GM19455 (cell line): ENCODE measurements at regions not wholly inside any gene's neighbourhood (a gene's known extent, or its start where the extent isn't known, plus 50 kb on each side); places are given as distances from the start of the nearest gene placed in this dataset.

Experiments used
- ATAC-seq: cut with Tn5 transposase; IDR thresholded peaks from one replicate; pipeline ENCODE4 v1.9.1; 2021; ENCODE audit not compliant: unreplicated experiment

DNA sequence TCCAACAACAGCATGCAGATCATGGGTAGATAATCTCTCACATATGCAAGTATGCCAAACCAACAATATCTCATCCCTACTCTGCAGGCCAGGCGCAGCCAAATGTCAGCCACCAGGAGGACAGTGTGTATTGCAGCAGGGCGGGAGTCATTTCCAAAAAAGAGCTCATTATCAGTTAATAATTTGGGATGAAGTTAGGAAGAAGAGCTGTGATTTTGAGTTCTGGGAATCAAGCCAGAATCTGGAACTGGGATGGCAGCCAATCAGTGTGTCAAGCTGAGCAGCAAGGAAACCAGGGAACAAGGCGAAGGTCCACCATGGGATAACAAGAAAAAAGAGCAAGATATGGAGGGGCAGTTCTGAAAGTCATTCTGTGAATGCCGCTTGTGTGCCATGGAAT is 88.2 kb upstream of the CAMK2D start:
- no peak for ATAC-seq

DNA sequence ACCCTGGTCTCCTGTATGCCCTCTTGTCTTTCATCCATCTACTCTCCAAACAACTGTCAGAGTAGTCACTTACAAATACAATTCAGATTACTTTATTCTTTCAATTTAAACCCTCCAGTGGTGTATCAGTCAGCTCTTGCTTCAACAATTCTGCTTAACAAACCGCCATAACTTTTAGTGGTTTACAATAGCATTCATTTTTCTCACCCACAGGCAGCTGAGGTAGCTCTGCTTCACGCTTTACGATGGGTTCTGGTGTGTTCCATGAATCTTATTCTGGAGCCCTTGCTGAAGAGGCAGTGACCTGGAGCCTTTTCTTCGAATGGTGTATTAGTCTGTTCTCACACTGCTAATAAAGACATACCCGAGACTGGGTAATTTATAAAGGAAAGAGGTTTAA is 86.2 kb upstream of the CAMK2D start:
- no peak for ATAC-seq

DNA sequence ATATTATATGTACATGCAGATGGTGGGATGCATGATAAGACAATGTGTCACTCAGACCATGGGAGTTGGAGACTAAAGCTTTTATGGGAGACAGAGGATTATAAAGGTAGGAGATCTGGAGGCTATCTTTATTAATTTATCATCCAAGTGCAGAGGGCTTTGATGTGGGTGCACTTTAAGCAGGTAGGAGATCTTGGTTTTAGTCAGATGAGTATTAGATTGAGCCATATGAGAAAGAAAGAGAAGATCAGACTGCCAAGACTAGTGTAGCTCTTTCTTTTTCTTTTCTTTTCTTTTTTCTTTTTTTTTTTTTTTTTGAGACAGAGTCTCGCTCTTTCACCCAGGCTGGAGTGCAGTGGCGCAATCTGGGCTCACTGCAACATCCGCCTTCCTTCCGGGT is 84.9 kb upstream of the CAMK2D start:
- ATAC-seq = no peak

DNA sequence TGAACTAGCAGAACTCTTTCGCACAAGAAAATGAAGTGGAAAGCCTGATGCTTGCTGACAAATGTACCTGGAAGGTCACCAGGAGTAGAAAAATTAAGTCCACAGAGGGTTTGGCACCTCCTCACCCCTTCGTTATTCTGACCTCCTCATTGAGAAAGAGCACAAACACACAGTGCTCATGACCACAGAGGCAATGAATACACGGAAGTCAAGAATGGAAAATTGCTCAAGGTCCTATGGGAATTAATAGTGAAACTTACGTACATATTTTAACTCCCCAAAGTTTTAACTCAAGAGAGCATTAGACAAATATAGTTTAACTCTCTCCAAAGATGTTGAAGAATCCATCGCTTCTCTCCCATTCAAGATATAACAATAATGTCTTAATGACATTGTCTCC is 83.6 kb upstream of the CAMK2D start:
- ATAC-seq = no peak

DNA sequence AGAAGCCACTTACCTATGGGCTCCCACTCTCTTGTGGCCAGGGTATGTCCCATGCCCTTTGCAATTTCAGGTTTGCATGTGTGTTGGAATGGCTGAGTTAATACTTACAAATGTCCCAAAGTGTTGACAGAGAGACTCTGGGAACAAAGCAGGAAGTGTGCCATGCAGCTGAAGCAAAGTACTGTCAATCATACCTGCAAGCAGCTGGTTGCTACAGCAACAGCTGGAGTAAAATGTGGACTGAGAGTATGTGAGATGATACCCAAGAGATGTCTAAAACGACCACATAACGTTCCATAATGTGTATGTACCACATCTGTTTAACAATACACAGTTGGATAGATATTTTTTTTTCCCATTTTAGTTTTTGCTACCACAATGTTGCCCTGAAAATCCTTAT is 82.8 kb upstream of the CAMK2D start:
- no peak for ATAC-seq

DNA sequence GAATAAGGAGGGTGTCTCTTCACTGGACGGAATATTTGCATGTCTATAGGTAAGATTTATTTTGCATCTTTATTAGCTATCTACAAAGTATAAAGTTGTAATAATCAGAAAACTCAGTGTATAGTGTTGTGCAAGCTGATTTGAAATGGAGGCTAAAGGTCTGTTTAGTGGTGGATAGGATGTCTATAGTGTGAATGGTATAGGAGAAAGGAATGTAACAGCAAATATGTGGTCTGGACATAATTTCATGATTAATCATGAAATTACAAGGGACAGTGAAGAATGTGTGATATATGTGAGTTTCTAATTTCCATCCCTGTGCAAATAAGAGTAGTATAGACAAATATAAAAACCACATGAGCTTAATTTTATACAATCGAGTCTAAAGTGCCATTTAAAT is 79.3 kb upstream of the CAMK2D start:
- no peak for ATAC-seq

DNA sequence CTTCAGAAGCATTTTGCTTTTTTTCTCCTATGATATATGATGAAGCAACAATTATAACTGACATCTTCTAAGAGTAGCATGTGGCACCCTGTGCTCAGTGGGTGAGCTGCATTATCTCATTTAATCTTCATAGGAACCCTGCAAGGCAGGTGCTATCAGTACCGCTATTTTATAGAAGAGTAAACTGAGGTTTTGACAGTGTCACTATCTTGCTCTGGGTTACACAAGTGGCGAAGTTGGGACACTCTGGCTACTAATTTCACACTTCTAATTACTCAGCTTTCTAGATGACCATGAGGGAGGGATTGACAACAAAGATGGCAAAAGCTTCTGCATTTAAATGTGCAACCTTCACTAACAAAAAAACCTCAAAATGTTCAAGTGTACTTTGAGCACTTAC is 76.9 kb upstream of the CAMK2D start:
- ATAC-seq = no peak

DNA sequence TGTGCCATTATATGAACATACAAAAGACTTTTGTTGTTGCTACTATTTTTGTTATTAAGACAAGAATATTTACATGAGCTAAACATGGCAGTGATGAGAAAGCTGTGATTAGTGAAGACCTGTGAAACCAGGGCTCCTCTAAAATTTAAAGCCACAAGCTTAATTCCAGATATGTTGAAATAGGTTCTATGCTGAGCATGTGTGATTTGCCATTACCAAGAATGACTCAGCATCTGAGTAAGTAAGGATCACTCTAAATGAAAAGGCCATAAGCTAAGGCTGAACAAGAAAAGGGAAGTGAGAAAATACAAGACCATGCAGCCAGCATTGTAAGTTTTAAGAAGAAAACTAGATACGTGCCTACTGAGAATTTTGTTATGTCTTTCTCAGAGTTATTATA is 75.9 kb upstream of the CAMK2D start:
- ATAC-seq = peak; percentile 100

DNA sequence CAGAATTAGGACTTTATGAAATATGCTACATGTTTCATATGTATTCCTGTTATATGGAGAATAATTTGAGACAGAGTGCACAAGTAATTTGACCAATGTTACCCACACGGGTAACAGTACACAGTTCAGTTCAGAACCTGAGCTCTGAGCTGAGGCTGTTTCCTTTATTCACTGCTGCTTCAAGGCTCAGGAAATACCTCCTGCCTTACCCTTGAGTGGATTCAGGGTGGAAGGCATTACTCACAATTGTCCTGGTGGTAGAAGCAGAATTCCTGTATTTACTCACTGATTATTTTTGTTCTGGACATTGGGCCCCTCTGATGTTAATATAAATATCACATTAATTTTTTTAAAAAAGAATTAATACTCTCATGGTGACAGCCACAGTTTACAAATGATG is 73.5 kb upstream of the CAMK2D start:
- no peak for ATAC-seq

DNA sequence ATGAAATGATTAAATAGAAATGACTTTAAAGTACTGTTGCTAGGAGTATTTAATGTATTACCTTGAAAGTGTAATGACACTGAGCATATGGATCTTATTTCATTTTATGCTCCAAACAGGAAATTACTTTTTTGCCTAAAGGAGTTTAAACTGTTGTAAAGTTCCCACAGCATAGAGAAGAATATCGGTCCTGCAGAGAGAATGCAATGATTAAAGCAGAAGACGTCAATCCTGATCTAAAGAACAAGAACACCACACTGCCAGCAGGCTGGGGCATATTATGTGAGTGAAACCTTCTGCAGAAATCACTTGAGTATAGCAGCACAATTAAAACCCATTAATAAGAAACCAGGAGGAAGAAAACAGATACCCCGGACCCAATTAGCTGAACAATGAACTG is 72.8 kb upstream of the CAMK2D start:
- no peak for ATAC-seq

DNA sequence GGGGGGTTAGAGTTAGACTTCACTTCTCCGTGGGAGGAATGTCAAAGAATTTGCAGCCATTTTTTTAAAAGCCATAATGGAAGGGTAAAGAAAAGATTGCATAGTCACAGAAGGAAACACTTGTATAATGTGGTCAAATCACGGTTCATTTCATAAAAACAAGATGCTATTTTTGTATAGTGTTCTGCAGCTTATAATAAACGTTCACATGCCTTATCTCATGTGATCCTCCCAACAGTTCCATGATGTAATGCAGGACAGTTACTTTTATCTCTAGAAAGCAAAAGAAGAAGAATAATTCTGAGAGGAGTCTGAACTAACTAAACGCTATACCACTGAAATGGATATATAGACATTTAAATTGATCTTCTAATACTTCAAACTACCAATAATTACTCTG is 71.3 kb upstream of the CAMK2D start:
- no peak for ATAC-seq

DNA sequence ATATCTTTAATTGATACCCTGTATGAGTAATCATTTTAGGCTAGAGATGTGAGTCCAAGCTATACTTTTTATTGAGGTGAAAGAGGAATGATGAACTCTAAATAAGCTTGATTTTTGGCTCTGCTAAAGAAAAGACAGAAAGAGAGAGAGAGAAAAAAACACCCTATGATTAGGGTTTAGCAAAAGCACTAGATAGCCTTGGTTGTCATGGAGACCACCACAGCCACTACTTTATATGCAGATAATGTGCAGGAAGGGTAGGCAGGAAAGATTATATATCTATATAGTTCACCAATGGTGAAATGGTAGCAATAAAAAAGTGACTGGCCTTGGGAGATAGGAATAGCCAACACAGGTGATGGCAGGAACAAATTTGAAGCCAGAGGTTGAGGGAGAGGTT is 69.9 kb upstream of the CAMK2D start:
- no peak for ATAC-seq

DNA sequence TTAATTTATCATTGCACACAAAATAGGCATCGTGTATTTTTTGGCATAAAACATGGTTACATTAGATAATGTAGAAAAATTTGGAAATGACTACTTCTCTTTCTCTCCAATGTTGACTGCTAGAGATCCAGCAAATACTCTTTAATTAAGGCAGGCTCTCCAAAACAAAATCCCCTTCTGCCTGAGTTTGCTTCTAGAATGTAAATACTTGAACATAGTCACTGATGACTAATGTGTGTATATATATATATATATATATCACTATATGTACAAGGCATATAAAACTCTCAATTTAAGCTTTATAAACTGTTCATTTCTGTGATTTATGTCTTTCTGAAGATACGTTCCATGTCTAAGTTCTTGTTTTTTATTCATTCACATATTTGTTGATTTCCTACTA is 67.2 kb upstream of the CAMK2D start:
- ATAC-seq = no peak

DNA sequence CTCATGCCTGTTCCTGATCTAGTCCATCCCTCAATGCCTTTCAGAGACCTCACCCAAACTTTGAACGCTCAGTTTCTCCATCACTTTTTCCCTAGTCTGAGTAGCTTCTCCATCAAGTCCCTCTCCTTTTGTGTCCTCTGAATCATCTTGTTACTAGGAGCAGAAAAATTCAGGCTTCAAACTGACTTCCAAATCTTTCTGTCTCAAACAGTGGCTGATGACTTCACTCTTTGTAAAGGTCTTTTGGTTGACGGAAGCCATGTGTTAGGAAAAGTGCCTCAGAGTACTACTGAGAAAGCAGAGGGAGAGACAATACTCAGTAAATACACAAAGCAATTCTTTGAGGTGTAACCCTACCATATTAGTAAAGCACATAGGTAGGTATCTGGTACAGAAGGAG is 65.7 kb upstream of the CAMK2D start:
- no peak for ATAC-seq

DNA sequence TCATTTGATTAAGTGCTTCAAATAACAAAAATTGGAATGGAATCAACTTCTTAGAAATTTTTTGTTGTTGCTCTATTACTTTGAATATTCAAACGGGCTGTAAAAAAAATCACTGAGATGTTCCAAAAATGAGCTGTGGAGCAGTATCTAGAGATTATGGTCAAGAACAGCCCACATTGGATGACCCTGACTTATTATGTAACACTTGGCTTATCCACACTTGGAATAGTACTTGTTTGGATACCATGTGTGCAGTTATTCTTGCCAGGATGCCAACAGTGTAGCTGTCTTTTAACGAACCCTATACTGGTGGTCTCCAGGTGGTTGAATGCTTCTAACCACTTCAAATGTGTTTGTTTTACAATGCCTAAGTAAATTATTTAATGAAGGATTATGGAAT is 64.9 kb upstream of the CAMK2D start:
- no peak for ATAC-seq

DNA sequence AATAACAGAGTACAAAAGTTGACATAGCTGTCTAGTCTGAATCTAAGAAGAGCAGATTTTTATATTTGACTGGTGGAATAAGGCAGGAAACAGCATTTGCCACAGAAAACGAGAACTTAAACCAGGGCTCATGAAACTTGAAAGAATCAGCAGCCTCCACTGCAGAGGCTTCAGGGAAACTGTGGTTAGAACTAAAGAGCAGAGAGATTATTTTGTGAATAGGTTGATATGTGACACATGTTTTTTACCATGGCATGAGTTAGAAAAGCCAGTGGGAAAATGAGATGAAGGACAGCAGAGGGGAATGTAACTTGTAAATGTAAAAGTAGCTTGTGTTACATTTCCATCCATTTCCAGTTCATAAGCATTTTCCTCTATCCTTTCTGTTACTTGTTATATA is 63.7 kb upstream of the CAMK2D start:
- peak; percentile 70 for ATAC-seq

DNA sequence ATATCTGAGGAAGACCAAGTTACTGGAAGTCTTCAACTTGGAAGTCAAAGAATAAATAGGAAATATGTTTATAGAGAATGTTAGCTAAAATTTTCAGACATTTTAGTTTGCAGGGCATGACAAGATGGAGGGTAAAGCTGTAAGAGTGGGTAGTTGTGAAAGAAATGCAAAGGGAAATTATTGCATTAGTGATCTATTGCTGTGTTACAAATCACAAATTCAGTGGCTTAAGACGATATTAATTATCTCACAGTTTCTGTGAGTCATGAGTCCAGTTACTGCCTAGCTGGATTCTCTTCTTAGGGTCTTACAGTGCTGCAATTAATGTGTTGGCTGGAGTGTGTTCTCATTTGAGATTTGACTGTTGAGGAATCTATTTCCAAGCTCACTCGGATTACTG is 62.9 kb upstream of the CAMK2D start:
- no peak for ATAC-seq

DNA sequence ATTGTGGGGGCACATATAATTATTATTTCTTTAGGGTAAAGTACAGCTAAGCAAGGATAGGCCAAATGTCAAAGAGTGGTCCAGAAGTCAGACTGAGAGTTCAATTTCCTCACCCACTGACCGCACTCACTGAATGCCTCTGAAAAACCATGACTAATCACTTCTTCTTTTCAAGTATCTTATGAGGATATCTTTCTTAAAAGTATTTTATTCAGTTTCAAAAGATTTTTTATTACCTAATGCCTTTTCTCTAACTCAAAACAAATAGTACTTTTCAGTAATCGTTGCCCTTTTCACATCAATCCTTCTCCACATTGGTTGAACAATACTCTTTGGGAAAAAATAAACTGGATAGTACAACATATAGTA is 61.7 kb upstream of the CAMK2D start:
- peak; percentile 59 for ATAC-seq

DNA sequence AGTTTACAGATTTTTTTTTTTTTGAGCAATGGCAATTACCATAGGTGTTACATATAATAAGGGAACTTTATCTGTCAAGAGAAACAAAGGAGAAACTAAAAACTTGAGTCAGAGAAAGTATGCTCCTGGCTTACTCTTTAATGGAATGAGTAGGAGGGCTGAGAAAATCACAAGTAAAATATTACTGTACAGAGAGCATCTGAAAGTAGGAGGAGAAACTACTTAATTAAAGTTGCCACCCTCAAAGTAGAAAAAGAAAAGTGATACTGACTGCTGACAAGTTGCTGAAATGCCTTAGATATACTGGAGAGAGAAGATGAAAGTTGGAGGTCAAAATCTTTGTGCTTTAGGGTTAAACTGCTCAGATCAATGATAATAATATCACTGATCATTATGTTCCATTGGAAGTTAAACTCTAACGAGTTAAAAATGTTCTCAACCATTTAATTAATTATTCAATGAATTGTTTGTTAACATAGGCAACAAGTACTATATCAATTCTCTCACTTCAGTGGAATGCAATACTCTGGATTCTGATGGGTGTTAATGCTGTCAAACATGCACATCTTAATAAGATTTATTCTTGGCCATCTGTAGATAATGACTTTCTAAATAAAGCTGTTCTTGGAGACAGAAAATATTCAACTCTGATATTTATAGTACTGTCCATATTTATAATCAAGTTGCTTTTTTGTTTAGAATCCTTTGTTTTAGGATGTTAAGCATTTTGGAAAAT is 61.2 kb upstream of the CAMK2D start:
- ATAC-seq = peak; percentile 81

DNA sequence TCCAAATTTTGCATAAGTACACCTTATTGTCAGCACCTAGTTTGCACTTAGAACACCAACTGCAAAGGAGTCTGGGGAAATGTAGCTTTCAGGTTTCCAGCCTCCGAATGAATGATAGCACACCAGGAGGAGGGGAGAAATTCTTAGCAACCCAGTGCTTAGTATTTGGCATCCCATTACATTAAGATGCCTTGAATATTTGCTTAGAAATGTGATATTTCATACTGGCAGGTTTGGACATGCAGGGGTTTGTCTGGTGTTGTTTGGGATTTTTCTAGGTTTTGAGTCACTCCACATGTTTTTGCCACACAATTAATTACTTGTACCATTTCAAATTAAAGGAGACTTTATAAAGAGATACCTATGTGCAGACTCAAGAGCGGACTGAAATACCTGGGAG is 60.3 kb upstream of the CAMK2D start:
- ATAC-seq = no peak

DNA sequence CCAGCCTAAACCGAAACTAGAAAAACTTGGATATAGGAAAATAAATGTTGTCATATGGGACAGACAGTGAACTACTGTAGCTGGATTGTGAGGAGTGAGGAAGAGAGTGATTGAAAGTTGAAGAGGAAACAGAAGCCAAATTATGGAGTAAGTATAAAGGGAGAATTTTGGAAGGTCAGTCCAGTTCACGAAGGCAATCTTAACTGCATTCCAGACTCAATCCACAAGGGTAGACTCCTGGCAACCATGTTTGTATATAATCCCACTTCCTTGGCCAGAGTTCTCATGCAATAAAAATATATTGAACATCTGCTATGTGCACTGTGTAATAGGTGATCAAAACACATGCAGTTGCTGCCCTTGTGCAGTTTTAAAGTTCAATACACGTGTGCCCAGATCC is 58.6 kb upstream of the CAMK2D start:
- ATAC-seq = no peak

DNA sequence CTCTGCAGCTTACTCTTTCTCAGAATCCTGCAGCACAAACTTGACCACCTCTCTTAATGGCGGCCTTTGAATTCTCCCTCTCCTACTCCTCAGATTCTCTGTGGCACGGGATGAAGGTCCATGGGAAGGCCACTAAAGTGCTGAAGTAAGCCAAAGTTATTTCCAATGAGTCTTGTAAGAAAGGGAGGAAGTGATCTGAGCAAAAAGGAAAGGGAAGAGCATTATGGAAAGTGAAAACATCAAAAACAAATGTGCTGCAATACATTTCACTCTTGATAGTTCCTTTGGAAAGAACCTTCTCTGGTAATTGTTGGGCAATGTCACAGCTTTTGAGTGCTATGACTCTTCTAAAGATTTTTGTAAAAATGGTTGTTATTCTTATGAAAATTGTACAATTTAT is 54.3 kb upstream of the CAMK2D start:
- no peak for ATAC-seq

DNA sequence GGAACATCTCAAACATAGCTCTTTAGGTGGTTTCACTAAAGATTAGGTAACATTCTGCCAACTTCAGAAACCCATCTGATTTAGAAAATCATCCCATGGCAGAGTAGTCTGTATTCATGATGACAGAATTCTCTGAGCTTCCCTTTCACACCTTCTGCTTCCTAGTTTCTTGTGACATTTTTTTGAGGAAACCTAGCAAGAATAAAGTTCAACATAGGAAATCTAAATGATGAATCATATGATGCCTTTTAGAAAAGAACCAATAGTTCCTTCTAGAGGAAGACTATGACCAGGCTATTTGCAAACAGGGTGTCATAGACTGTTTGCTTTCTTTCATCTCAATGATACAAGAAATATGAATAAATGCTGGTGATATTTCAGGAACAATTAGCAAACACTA is 49.8 kb upstream of the CAMK2D start:
- ATAC-seq = no peak
